Spleen (tissue), 7 donors: ENCODE measurements at regions not wholly inside any gene's neighbourhood (a gene's known extent, or its start where the extent isn't known, plus 50 kb on each side); places are given as distances from the start of the nearest gene placed in this dataset.

Source experiments
- POLR2A ChIP-seq, 3 donors: fragments of 450-650 bp; IDR thresholded peaks; one replicate each; pipeline ENCODE4 v1.5.1; 2017; ENCODE audit warnings: antibody characterized with exemption in 3 of 3, mild to moderate bottlenecking in 1 of 3
- TF ChIP-seq, protein P1 (sequence below), 11 experiments: fragments of 200-600 bp in 7 of 11; fragments of 450-650 bp in 4 of 11; sonication (generic) in 4 of 11; IDR thresholded peaks in 8 of 11; conservative IDR thresholded peaks in 3 of 11; 1 replicate in 7 of 11; 2 replicates in 4 of 11; pipeline versions ENCODE4 v1.4.0 to v1.8.0; 2016 to 2021; ENCODE audit warnings: antibody characterized with exemption in 11 of 11, inconsistent platforms in 4 of 11, mild to moderate bottlenecking in 1 of 11
- donor health status: DM: no; HTN: no; CAD: no; lungs with moderate emphysema.
- donor health status: DM: no; HTN: no; CAD: no.
- donor health status: DM: no; HTN: no; CAD: no.

DNA sequence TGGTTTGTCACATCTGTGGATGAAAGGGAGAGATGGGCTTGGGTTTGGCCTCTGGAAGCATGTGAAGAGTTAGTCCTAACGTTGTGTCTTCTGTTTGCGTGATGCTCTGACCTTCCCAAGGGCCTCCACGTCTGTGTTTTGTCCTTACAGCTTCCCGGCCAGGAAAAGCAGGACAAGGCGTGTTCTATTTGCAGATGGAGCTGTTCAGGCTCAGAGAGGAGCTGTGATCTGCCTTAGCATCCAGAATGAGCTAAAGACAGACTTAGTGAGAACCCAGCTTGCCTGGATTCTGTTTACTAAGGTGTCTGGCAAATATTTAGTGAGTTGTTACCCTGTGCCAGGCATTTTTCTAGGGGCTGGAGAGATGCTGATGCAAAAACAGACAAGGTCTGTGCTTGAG lies 282.1 kb downstream of the CBLN1 start:
- TF ChIP-seq, protein P1, sequence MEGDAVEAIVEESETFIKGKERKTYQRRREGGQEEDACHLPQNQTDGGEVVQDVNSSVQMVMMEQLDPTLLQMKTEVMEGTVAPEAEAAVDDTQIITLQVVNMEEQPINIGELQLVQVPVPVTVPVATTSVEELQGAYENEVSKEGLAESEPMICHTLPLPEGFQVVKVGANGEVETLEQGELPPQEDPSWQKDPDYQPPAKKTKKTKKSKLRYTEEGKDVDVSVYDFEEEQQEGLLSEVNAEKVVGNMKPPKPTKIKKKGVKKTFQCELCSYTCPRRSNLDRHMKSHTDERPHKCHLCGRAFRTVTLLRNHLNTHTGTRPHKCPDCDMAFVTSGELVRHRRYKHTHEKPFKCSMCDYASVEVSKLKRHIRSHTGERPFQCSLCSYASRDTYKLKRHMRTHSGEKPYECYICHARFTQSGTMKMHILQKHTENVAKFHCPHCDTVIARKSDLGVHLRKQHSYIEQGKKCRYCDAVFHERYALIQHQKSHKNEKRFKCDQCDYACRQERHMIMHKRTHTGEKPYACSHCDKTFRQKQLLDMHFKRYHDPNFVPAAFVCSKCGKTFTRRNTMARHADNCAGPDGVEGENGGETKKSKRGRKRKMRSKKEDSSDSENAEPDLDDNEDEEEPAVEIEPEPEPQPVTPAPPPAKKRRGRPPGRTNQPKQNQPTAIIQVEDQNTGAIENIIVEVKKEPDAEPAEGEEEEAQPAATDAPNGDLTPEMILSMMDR (IDR thresholded peaks at IDR 0.05 in 8 of 11, conservative IDR thresholded peaks at IDR 0.05 in 3 of 11) = no peak
- no peak for TF ChIP-seq POLR2A (IDR thresholded peaks at IDR 0.05)
